A673 (cell line): ENCODE measurements at regions not wholly inside any gene's neighbourhood (a gene's known extent, or its start where the extent isn't known, plus 50 kb on each side); places are given as distances from the start of the nearest gene placed in this dataset.

Experiments
- CTCF ChIP-seq: fragments of 300-800, 200-600 bp; sonication (generic); conservative IDR thresholded peaks from 2 replicates; pipeline ENCODE4 v1.5.1; 2017; ENCODE audit warnings: low read depth, mild to moderate bottlenecking, antibody characterized with exemption, low read length, moderate library complexity, mixed read lengths
- EZH2 ChIP-seq: fragments of 200-600 bp; sonication (generic); IDR thresholded peaks from 2 replicates; pipeline ENCODE4 v1.6.1; 2017; ENCODE audit warnings: borderline replicate concordance, low read depth, mild to moderate bottlenecking, mixed read lengths, antibody characterized with exemption, low read length; ENCODE audit not compliant: poor library complexity, severe bottlenecking

DNA sequence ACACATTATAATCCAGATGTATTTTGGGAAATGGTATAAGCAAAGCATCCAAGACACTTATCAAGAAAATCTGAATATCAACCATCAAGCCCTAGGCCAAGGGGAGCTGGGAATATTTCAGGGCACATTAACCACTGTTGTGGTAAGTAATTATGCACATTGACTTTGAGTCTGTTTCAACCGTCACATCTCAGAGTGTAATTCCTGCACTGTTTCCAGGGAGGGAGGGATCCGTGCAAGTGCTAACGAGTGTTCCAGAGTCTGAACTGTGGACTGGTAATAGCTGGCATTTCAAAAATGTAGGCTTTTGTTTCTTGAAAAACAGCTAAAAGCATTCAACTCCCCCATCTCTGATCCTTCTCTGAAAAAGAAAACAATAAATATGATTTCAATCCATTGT, 681.6 kb downstream of the BCL11A start:
- TF ChIP-seq CTCF: no peak
- no peak for TF ChIP-seq EZH2
